ENCODE measurements at regions not wholly inside any gene's neighbourhood (a gene's known extent, or its start where the extent isn't known, plus 50 kb on each side); places are given as distances from the start of the nearest gene placed in this dataset.

- DNase-seq, result no peak
These were observed 259.3 kb downstream of the DCDC2C start for GRCh38 chr2:3962719-3963118.

GRCh38 chr2:3965211-3965610 is 261.8 kb downstream of the DCDC2C start:
- DNase-seq, result no peak

GRCh38 chr2:3965953-3966352 is 262.6 kb downstream of the DCDC2C start:
- no peak for DNase-seq

- no peak for DNase-seq
These were observed 263.1 kb downstream of the DCDC2C start for GRCh38 chr2:3966470-3966869.

GRCh38 chr2:3968736-3969135 is 265.4 kb downstream of the DCDC2C start:
- no peak for DNase-seq

GRCh38 chr2:3970791-3971651 is 267.6 kb downstream of the DCDC2C start:
- no peak for DNase-seq

GRCh38 chr2:3971652-3972192 is 268.3 kb downstream of the DCDC2C start:
- DNase-seq, result no peak

GRCh38 chr2:3972377-3972776 is 269.0 kb downstream of the DCDC2C start:
- no peak for DNase-seq

GRCh38 chr2:3974765-3975164 is 271.4 kb downstream of the DCDC2C start:
- DNase-seq, result no peak

GRCh38 chr2:3981446-3981987 is 278.1 kb downstream of the DCDC2C start:
- DNase-seq, result no peak

GRCh38 chr2:3982160-3982559 is 278.8 kb downstream of the DCDC2C start:
- no peak for DNase-seq

- DNase-seq, result no peak
These were observed 282.7 kb downstream of the DCDC2C start for GRCh38 chr2:3986063-3986462.

GRCh38 chr2:3986530-3987258 is 283.3 kb downstream of the DCDC2C start:
- DNase-seq, result no peak

GRCh38 chr2:4002841-4003403 is 299.5 kb downstream of the DCDC2C start:
- no peak for DNase-seq

GRCh38 chr2:4012197-4012596 is 308.8 kb downstream of the DCDC2C start:
- DNase-seq, result no peak

- DNase-seq, result no peak
These were observed 315.2 kb downstream of the DCDC2C start for GRCh38 chr2:4018535-4018934.

- DNase-seq, result no peak
These were observed 316.8 kb downstream of the DCDC2C start for GRCh38 chr2:4020153-4020552.

- no peak for DNase-seq
These were observed 317.3 kb downstream of the DCDC2C start for GRCh38 chr2:4020649-4021048.

GRCh38 chr2:4024605-4025004 is 321.2 kb downstream of the DCDC2C start:
- DNase-seq, result no peak

- no peak for DNase-seq
These were observed 325.7 kb downstream of the DCDC2C start for GRCh38 chr2:4029081-4029480.

- DNase-seq, result no peak
These were observed 336.5 kb downstream of the DCDC2C start for GRCh38 chr2:4039896-4040295.

GRCh38 chr2:4047961-4048891 is 344.9 kb downstream of the DCDC2C start:
- no peak for DNase-seq
